ENCODE measurements at regions not wholly inside any gene's neighbourhood (a gene's known extent, or its start where the extent isn't known, plus 50 kb on each side); places are given as distances from the start of the nearest gene placed in this dataset.

DNA sequence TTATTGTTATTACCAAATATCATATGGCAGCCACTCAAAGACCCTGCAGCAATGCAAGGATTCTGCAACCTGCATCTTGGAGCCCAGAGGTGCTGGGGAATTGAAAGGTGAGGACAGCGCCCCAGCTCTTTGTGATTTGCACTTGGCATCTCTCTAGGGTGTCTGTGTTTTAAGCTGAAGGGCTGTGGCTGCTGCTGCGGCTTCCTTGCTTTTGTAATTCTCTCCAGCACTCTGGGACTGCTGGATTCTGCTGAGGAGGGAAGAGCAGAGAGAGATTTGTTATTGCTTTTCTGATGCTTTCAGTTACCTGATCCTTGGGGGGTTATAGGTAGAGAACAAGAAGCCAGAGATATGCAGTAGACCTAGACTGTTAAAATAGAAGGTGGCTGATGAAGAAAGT, 562.4 kb downstream of the EBF1 start:
- DNase-seq (ENCODE audit: low read depth in 6 of 9, low spot score in 9 of 9): no peak
- WGBS: 97% methylated on average over 2 of the region's 2 CpGs

DNA sequence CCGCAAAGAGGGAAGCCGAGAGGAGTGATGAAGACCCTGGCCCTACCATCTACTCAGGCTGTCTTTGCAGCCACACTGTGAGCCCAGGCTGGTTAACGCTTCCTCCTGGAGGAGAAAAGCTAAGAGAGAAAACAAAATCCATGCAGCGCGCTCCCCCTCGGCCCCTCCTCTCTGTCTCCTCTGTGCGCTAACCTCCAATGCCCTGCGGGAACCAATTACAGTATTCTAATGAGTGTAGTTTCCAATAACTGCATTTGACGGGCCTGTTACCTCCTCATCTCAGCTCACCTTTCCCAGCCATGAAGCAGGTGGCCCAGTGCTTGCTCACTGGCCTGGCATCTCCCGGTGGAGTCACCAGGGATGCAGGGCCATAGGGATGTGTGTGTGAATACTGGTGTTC, 565.5 kb downstream of the EBF1 start:
- Histone ChIP-seq H3K4me3 (ENCODE audit: low read length in 2 of 2) (no peak overlapping the region), H3K4me1 (ENCODE audit: control insufficient read depth in 2 of 2, insufficient read depth in 2 of 2, low read length in 2 of 2) (peaks cover 2 to 8% of the 10 kb centered on the region in 2 donors), H3K27ac (ENCODE audit: low read depth in 1 of 2, low read length in 1 of 2) (no peak overlapping the region), H3K27me3 (ENCODE audit: control insufficient read depth in 2 of 2, insufficient read depth in 1 of 2, low read length in 1 of 2) (no peaks in the 10 kb centered on the region), H3K36me3 (ENCODE audit: control insufficient read depth in 2 of 2, insufficient read depth in 2 of 2, low read length in 1 of 2) (no peaks in the 10 kb centered on the region), H3K9me3 (ENCODE audit: control insufficient read depth in 2 of 2, insufficient read depth in 1 of 2, low read length in 1 of 2) (no peaks in the 10 kb centered on the region)
- DNase-seq (ENCODE audit: low read depth in 6 of 9, low spot score in 9 of 9): no peak
- over 99% methylated on average over 10 of the region's 10 CpGs for WGBS

More for the DNA sequence above, 562.4 kb downstream of the EBF1 start:
- peaks cover 2 to 8% of the 10 kb centered on the region in 2 donors for H3K4me1 ChIP-seq (ENCODE audit: control insufficient read depth in 2 of 2, insufficient read depth in 2 of 2, low read length in 2 of 2)
- no peaks in the 10 kb centered on the region for H3K36me3 ChIP-seq (ENCODE audit: control insufficient read depth in 2 of 2, insufficient read depth in 2 of 2, low read length in 1 of 2)
- H3K4me3 ChIP-seq (ENCODE audit: low read length in 2 of 2): no peak overlapping the region
- H3K27ac ChIP-seq (ENCODE audit: low read depth in 1 of 2, low read length in 1 of 2): no peak overlapping the region
- H3K27me3 ChIP-seq (ENCODE audit: control insufficient read depth in 2 of 2, insufficient read depth in 1 of 2, low read length in 1 of 2): no peaks in the 10 kb centered on the region
- no peaks in the 10 kb centered on the region for H3K9me3 ChIP-seq (ENCODE audit: control insufficient read depth in 2 of 2, insufficient read depth in 1 of 2, low read length in 1 of 2)

DNA sequence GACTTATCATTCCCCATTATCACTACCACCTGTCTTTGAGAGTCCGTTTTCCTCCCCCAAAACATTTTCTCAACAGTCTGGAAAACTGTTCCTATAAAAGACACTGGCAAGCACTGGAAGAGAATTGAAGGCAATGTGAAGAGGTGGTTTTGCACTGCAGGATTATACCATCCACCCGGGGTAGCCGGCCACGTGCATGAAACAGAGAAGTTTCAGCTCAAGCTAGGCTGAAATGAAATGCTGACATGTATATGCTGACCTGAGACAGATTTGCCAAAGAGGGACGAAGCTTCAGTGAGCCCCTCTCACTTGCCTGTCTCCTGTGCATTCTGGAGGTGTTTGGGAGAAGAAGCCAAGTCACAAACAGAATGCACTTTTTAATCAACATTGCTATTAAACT, 567.0 kb downstream of the EBF1 start:
- no peaks in the 10 kb centered on the region for H3K9me3 ChIP-seq (ENCODE audit: control insufficient read depth in 2 of 2, insufficient read depth in 1 of 2, low read length in 1 of 2)
- no peaks in the 10 kb centered on the region for H3K27me3 ChIP-seq (ENCODE audit: control insufficient read depth in 2 of 2, insufficient read depth in 1 of 2, low read length in 1 of 2)
- DNase-seq (ENCODE audit: low read depth in 6 of 9, low spot score in 9 of 9): no peak
- H3K4me3 ChIP-seq (ENCODE audit: low read length in 2 of 2): no peak overlapping the region
- H3K36me3 ChIP-seq (ENCODE audit: control insufficient read depth in 2 of 2, insufficient read depth in 2 of 2, low read length in 1 of 2): no peaks in the 10 kb centered on the region
- WGBS: 97% methylated on average over 5 of the region's 5 CpGs
- H3K4me1 ChIP-seq (ENCODE audit: control insufficient read depth in 2 of 2, insufficient read depth in 2 of 2, low read length in 2 of 2): no peaks in the 10 kb centered on the region
- no peak overlapping the region for H3K27ac ChIP-seq (ENCODE audit: low read depth in 1 of 2, low read length in 1 of 2)

DNA sequence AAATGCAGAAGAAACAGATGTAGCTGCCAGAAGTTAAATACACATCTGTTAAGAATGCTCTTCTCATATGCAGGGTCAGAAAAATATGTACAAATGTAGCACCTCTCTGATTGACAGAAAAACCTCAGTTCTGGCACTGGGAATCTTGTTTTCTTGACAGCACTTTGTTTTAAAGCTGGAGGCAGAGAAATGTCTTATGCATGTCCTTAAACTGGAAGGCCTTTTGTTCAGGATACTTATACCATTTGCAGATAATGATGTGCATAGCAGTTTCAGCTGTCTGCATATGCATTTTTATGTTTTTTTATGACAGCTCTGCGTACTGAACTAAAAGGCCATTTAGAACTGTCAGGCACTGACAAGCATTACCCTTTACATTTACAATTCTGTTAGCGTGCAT, 567.9 kb downstream of the EBF1 start:
- 93% methylated on average over 2 of the region's 2 CpGs for WGBS
- Histone ChIP-seq H3K27ac (ENCODE audit: low read depth in 1 of 2, low read length in 1 of 2) (no peak overlapping the region), H3K9me3 (ENCODE audit: control insufficient read depth in 2 of 2, insufficient read depth in 1 of 2, low read length in 1 of 2) (no peaks in the 10 kb centered on the region), H3K4me3 (ENCODE audit: low read length in 2 of 2) (no peak overlapping the region), H3K4me1 (ENCODE audit: control insufficient read depth in 2 of 2, insufficient read depth in 2 of 2, low read length in 2 of 2) (no peaks in the 10 kb centered on the region), H3K27me3 (ENCODE audit: control insufficient read depth in 2 of 2, insufficient read depth in 1 of 2, low read length in 1 of 2) (no peaks in the 10 kb centered on the region), H3K36me3 (ENCODE audit: control insufficient read depth in 2 of 2, insufficient read depth in 2 of 2, low read length in 1 of 2) (no peaks in the 10 kb centered on the region)
- DNase-seq (ENCODE audit: low read depth in 6 of 9, low spot score in 9 of 9): no peak

DNA sequence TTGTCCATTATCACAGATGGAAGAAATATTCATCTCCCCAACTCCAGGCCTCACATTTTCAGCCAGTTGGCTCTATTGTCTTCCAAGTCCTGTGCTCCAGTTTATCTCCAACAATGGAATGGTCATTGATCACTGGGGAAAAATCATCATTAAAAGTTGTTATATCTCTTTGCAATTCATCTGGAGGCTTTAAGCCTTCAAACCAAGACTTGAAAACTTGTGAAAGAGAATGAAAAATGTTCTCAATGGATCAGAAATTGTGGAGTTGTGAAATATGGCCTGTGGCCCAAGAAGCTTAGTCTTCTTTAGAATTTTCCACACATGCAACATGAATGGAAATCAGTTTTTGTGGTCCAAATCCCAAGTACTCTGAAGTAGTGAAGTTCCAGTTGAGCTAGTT, 569.6 kb downstream of the EBF1 start:
- no peak overlapping the region for H3K4me3 ChIP-seq (ENCODE audit: low read length in 2 of 2)
- no peak for DNase-seq (ENCODE audit: low read depth in 6 of 9, low spot score in 9 of 9)
- H3K9me3 ChIP-seq (ENCODE audit: control insufficient read depth in 2 of 2, insufficient read depth in 1 of 2, low read length in 1 of 2): no peaks in the 10 kb centered on the region
- H3K27ac ChIP-seq (ENCODE audit: low read depth in 1 of 2, low read length in 1 of 2): no peak overlapping the region
- H3K27me3 ChIP-seq (ENCODE audit: control insufficient read depth in 2 of 2, insufficient read depth in 1 of 2, low read length in 1 of 2): no peaks in the 10 kb centered on the region
- H3K36me3 ChIP-seq (ENCODE audit: control insufficient read depth in 2 of 2, insufficient read depth in 2 of 2, low read length in 1 of 2): no peaks in the 10 kb centered on the region
- H3K4me1 ChIP-seq (ENCODE audit: control insufficient read depth in 2 of 2, insufficient read depth in 2 of 2, low read length in 2 of 2): no peaks in the 10 kb centered on the region

DNA sequence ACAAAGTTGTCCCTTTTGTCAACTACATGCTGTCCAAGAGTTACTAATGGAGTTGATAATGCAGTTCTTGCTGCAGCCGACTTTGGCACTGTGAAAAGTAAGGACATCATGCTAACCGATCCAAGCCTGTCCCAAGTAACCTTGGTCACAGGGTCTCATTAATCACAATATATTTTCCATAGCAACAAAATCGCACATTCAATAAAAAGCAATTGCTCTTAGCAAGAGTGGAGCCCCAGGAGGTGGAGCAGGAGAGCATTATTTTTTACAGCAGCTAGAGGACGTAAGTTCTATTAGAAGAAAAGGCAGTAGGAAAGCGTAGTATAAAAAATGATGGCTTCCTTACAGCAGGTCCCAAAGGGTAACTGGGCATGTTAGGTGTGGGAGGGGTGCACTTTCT, 570.3 kb downstream of the EBF1 start:
- no peaks in the 10 kb centered on the region for H3K4me1 ChIP-seq (ENCODE audit: control insufficient read depth in 2 of 2, insufficient read depth in 2 of 2, low read length in 2 of 2)
- no peaks in the 10 kb centered on the region for H3K9me3 ChIP-seq (ENCODE audit: control insufficient read depth in 2 of 2, insufficient read depth in 1 of 2, low read length in 1 of 2)
- no peak overlapping the region for H3K4me3 ChIP-seq (ENCODE audit: low read length in 2 of 2)
- H3K36me3 ChIP-seq (ENCODE audit: control insufficient read depth in 2 of 2, insufficient read depth in 2 of 2, low read length in 1 of 2): no peaks in the 10 kb centered on the region
- DNase-seq (ENCODE audit: low read depth in 6 of 9, low spot score in 9 of 9): no peak
- 96% methylated on average over 5 of the region's 5 CpGs for WGBS
- no peak overlapping the region for H3K27ac ChIP-seq (ENCODE audit: low read depth in 1 of 2, low read length in 1 of 2)
- no peaks in the 10 kb centered on the region for H3K27me3 ChIP-seq (ENCODE audit: control insufficient read depth in 2 of 2, insufficient read depth in 1 of 2, low read length in 1 of 2)

DNA sequence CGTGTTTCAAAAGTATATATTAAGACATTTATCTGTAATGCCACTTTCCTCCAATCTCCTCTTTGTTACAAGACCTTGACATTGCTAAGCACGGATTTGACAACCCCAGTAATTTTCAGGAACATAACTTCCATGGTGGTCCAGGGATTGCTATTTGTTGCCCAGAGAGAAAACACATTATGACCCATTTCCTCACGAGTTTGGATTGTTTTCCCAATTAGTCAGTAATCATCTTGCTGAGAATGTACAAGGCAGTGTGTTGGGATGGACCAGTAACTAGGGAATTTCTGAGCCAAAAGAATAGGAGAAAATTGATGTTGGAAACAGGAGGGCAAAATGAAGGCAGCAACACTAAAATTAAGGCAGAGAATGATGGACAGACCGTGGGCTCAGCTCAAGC, 574.1 kb downstream of the EBF1 start:
- H3K27ac ChIP-seq (ENCODE audit: low read depth in 1 of 2, low read length in 1 of 2): no peak overlapping the region
- no peaks in the 10 kb centered on the region for H3K9me3 ChIP-seq (ENCODE audit: control insufficient read depth in 2 of 2, insufficient read depth in 1 of 2, low read length in 1 of 2)
- no peaks in the 10 kb centered on the region for H3K4me1 ChIP-seq (ENCODE audit: control insufficient read depth in 2 of 2, insufficient read depth in 2 of 2, low read length in 2 of 2)
- no peaks in the 10 kb centered on the region for H3K27me3 ChIP-seq (ENCODE audit: control insufficient read depth in 2 of 2, insufficient read depth in 1 of 2, low read length in 1 of 2)
- H3K4me3 ChIP-seq (ENCODE audit: low read length in 2 of 2): no peak overlapping the region
- WGBS: 95% methylated on average over 4 of the region's 4 CpGs
- no peaks in the 10 kb centered on the region for H3K36me3 ChIP-seq (ENCODE audit: control insufficient read depth in 2 of 2, insufficient read depth in 2 of 2, low read length in 1 of 2)
- DNase-seq (ENCODE audit: low read depth in 6 of 9, low spot score in 9 of 9): no peak

DNA sequence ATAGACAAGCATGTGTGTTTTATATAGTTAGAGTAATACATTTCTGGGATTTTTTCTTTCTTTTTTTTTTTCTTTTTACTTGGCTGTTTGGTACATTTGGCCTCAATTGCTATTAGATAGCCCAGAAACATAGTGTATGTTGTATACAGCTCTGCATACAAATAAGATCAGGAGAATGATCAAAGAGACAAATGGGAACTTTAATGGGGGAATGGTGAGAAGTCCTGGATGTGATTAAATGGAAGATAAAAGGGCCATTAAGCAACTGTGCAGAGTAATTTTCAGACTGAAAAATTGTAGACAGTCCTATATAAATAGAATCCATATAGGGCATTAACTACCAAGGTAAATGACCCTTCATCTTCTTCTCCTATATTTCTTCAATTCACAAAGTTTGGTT, 575.6 kb downstream of the EBF1 start:
- Histone ChIP-seq H3K9me3 (ENCODE audit: control insufficient read depth in 2 of 2, insufficient read depth in 1 of 2, low read length in 1 of 2) (no peaks in the 10 kb centered on the region), H3K27ac (ENCODE audit: low read depth in 1 of 2, low read length in 1 of 2) (no peak overlapping the region), H3K36me3 (ENCODE audit: control insufficient read depth in 2 of 2, insufficient read depth in 2 of 2, low read length in 1 of 2) (no peaks in the 10 kb centered on the region), H3K4me1 (ENCODE audit: control insufficient read depth in 2 of 2, insufficient read depth in 2 of 2, low read length in 2 of 2) (no peaks in the 10 kb centered on the region), H3K4me3 (ENCODE audit: low read length in 2 of 2) (no peak overlapping the region), H3K27me3 (ENCODE audit: control insufficient read depth in 2 of 2, insufficient read depth in 1 of 2, low read length in 1 of 2) (no peaks in the 10 kb centered on the region)
- no peak for DNase-seq (ENCODE audit: low read depth in 6 of 9, low spot score in 9 of 9)

DNA sequence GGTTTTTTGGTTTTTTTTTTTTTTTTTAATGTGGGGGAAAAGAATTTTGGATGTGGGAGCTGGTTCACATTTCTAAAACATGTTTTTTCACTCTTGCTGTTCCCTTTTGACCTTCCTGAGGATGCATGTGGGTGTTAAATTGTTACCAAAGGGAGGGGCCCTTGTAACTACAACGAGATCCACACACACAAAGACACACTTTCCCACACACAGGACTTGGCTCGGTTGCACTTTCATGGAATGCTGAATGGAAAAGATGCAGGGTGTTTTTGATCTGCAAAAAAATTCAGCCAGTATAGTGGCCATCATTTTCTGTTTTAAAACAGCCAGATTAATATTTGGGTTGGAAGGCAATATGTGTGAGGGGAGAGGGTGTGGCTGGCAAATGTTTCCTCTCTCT, 576.9 kb downstream of the EBF1 start:
- H3K4me3 ChIP-seq (ENCODE audit: low read length in 2 of 2): no peak overlapping the region
- no peaks in the 10 kb centered on the region for H3K36me3 ChIP-seq (ENCODE audit: control insufficient read depth in 2 of 2, insufficient read depth in 2 of 2, low read length in 1 of 2)
- WGBS: 62% methylated on average over 2 of the region's 2 CpGs
- no peaks in the 10 kb centered on the region for H3K9me3 ChIP-seq (ENCODE audit: control insufficient read depth in 2 of 2, insufficient read depth in 1 of 2, low read length in 1 of 2)
- H3K27me3 ChIP-seq (ENCODE audit: control insufficient read depth in 2 of 2, insufficient read depth in 1 of 2, low read length in 1 of 2): no peaks in the 10 kb centered on the region
- no peak for DNase-seq (ENCODE audit: low read depth in 6 of 9, low spot score in 9 of 9)
- no peaks in the 10 kb centered on the region for H3K4me1 ChIP-seq (ENCODE audit: control insufficient read depth in 2 of 2, insufficient read depth in 2 of 2, low read length in 2 of 2)
- no peak overlapping the region for H3K27ac ChIP-seq (ENCODE audit: low read depth in 1 of 2, low read length in 1 of 2)

DNA sequence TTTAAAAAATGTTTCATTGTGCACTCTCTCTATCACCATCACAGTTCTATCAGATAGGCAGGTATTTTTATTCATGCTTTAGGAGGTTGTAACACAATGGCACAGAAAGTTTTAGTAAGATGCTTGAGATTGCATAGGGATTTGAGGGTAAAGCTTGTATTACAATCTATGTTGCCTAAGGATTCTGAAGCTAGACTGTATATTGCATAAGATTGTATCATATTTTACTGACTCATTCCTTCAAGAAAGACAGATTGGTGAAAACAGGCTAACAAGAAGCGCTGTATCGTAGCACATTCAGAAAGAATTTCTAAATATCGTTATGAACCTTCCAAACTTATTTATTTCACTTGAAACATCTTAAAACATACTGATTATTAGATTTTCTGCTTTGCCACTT, 577.7 kb downstream of the EBF1 start:
- no peaks in the 10 kb centered on the region for H3K27me3 ChIP-seq (ENCODE audit: control insufficient read depth in 2 of 2, insufficient read depth in 1 of 2, low read length in 1 of 2)
- H3K4me1 ChIP-seq (ENCODE audit: control insufficient read depth in 2 of 2, insufficient read depth in 2 of 2, low read length in 2 of 2): peaks cover 0 to 4% of the 10 kb centered on the region in 2 donors
- 93% methylated on average over 3 of the region's 3 CpGs for WGBS
- H3K9me3 ChIP-seq (ENCODE audit: control insufficient read depth in 2 of 2, insufficient read depth in 1 of 2, low read length in 1 of 2): no peaks in the 10 kb centered on the region
- no peak overlapping the region for H3K4me3 ChIP-seq (ENCODE audit: low read length in 2 of 2)
- H3K36me3 ChIP-seq (ENCODE audit: control insufficient read depth in 2 of 2, insufficient read depth in 2 of 2, low read length in 1 of 2): no peaks in the 10 kb centered on the region
- no peak for DNase-seq (ENCODE audit: low read depth in 6 of 9, low spot score in 9 of 9)
- no peak overlapping the region for H3K27ac ChIP-seq (ENCODE audit: low read depth in 1 of 2, low read length in 1 of 2)
